ENCODE measurements at regions not wholly inside any gene's neighbourhood (a gene's known extent, or its start where the extent isn't known, plus 50 kb on each side); places are given as distances from the start of the nearest gene placed in this dataset.

- DNase-seq (ENCODE audit: low read depth), result no peak
- TF ChIP-seq CTCF (IDR thresholded peaks at IDR 0.05; ENCODE audit: insufficient read depth, low read length, poor library complexity, severe bottlenecking), result no peak
- Histone ChIP-seq H3K4me3 (ENCODE audit: low read depth, low read length) (no peak overlapping the region), H3K27me3 (ENCODE audit: control insufficient read depth, insufficient read depth, low read length) (no peaks in the 10 kb centered on the region), H3K36me3 (ENCODE audit: control insufficient read depth, insufficient read depth, low read length) (no peaks in the 10 kb centered on the region)
Observed at GRCh38 chr13:95433537-95433936, 119.0 kb upstream of the CLDN10 start.

DNA sequence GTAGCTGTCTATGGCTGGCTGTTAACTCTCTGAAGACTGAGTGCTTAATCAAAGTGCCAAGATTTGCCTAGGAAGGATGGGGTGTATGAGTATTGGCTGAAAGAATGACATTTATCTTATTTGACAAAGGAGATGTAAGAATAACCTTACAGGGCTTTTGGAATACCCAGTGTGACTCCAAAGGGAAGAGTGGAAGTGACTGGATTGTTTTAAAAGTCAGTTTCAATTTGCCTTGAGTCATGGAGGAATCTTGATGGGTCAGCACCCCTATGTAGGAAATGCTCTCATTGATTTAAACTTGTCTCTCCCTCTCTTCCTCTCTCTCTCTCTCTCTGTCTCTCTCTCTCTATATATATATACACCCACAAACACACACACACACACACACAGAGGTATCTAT, 118.4 kb upstream of the CLDN10 start:
- no peak for TF ChIP-seq CTCF (IDR thresholded peaks at IDR 0.05; ENCODE audit: insufficient read depth, low read length, poor library complexity, severe bottlenecking)
- Histone ChIP-seq H3K27me3 (ENCODE audit: control insufficient read depth, insufficient read depth, low read length) (no peaks in the 10 kb centered on the region), H3K36me3 (ENCODE audit: control insufficient read depth, insufficient read depth, low read length) (no peaks in the 10 kb centered on the region), H3K4me3 (ENCODE audit: low read depth, low read length) (no peak overlapping the region)
- DNase-seq (ENCODE audit: low read depth), result no peak

GRCh38 chr13:95437561-95437960, 115.0 kb upstream of the CLDN10 start:
- Histone ChIP-seq H3K27me3 (ENCODE audit: control insufficient read depth, insufficient read depth, low read length) (no peaks in the 10 kb centered on the region), H3K36me3 (ENCODE audit: control insufficient read depth, insufficient read depth, low read length) (no peaks in the 10 kb centered on the region), H3K4me3 (ENCODE audit: low read depth, low read length) (no peak overlapping the region)
- no peak for DNase-seq (ENCODE audit: low read depth)
- no peak for TF ChIP-seq CTCF (IDR thresholded peaks at IDR 0.05; ENCODE audit: insufficient read depth, low read length, poor library complexity, severe bottlenecking)

DNA sequence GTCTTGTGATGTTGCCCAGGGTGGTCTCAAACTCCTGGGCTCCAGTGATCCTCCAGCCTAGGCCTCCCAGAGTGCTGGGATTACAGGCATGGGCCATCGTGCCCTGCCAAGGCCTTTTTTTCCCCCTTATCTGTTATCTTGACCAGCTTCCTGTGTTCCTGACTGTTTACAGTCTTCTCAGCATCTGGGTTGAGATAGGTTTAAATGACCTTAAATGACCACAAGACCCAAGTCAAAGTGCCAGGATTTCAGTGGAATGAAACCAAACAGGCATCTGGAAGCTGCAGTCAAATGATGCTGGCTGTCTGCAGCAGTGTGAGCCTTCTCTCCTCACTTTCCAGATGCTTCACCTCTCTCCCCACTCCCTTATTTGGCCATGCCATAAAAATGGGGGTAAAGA, 114.2 kb upstream of the CLDN10 start:
- H3K4me3 ChIP-seq (ENCODE audit: low read depth, low read length), result no peak overlapping the region
- no peaks in the 10 kb centered on the region for H3K27me3 ChIP-seq (ENCODE audit: control insufficient read depth, insufficient read depth, low read length)
- no peaks in the 10 kb centered on the region for H3K36me3 ChIP-seq (ENCODE audit: control insufficient read depth, insufficient read depth, low read length)
- DNase-seq (ENCODE audit: low read depth), result no peak
- no peak for TF ChIP-seq CTCF (IDR thresholded peaks at IDR 0.05; ENCODE audit: insufficient read depth, low read length, poor library complexity, severe bottlenecking)

DNA sequence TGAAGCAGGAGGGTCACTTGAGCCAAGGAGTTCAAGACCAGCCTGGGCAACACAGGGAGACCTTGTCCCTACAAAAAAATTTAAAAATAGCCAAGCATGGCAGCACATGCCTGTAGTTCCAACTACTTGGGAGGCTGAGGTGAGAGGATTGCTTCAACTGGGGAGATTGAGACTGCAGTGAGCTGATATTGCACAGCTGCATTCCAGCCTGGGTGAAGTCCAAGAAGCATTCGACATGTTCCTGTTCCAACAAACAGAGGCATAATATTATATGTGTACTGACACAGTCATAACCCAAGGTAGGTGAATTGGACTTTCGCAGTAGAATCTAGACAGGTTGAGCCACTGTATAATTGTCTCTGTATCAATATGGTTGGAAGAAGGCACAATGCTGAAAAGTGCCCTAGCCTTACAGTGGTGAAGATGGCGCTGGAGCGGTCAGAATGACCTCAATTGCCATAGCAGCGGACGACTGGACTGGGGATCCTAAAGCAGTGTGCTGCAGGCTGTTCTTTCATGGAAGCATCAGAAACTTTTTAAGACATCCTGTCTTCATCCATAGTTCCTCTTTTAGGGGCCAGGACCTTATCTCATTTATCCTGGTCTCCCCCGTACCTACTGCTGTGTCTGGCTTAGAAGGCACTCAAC, 112.0 kb upstream of the CLDN10 start:
- TF ChIP-seq CTCF (IDR thresholded peaks at IDR 0.05; ENCODE audit: insufficient read depth, low read length, poor library complexity, severe bottlenecking), result no peak
- no peak for DNase-seq (ENCODE audit: low read depth)
- H3K27me3 ChIP-seq (ENCODE audit: control insufficient read depth, insufficient read depth, low read length), result peaks cover 3% of the 10 kb centered on the region
- no peak overlapping the region for H3K4me3 ChIP-seq (ENCODE audit: low read depth, low read length)
- H3K36me3 ChIP-seq (ENCODE audit: control insufficient read depth, insufficient read depth, low read length), result no peaks in the 10 kb centered on the region

DNA sequence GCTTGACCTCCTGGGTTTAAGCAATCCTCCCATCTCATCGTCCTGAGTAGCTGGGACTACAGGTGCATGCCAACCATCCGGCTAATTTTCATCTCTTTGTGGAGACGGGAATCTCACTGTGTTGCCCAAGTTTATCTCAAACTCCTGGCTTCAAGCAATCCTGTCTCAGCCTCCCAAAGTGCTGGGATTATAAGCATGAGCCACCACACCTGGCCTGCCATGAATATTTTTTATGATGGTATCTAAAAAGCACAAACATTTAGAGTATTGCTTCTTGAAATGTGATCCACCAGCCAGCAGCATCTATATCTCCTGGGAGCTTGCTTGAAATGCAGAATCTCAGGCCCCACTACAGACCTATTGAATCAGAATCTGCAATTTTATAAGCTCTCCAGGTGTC, 111.2 kb upstream of the CLDN10 start:
- Histone ChIP-seq H3K27me3 (ENCODE audit: control insufficient read depth, insufficient read depth, low read length) (peaks cover 3% of the 10 kb centered on the region), H3K4me3 (ENCODE audit: low read depth, low read length) (no peak overlapping the region), H3K36me3 (ENCODE audit: control insufficient read depth, insufficient read depth, low read length) (no peaks in the 10 kb centered on the region)
- TF ChIP-seq CTCF (IDR thresholded peaks at IDR 0.05; ENCODE audit: insufficient read depth, low read length, poor library complexity, severe bottlenecking), result no peak
- DNase-seq (ENCODE audit: low read depth), result no peak
